Neural cell (in vitro differentiated cells): ENCODE measurements at regions not wholly inside any gene's neighbourhood (a gene's known extent, or its start where the extent isn't known, plus 50 kb on each side); places are given as distances from the start of the nearest gene placed in this dataset.

Experiments used
- H2AFZ ChIP-seq: fragments of 200-600, 300-800 bp; sonication (generic), shearing (Covaris generic); 2 replicates; pipeline ENCODE4 v1.6.0; 2014; ENCODE audit warnings: low read depth, mild to moderate bottlenecking, antibody characterized with exemption, low read length, moderate library complexity
- H3F3A ChIP-seq: fragments of 200-600 bp; shearing (Covaris generic); 2 replicates; pipeline ENCODE4 v1.6.1; 2016; ENCODE audit warnings: mild to moderate bottlenecking, moderate library complexity, mixed read lengths, antibody characterized with exemption, low read length; ENCODE audit not compliant: insufficient read depth, poor library complexity, severe bottlenecking
- H3K27ac ChIP-seq: fragments of 200-600, 300-800 bp; sonication (generic), shearing (Covaris generic); 2 replicates; pipeline ENCODE4 v1.5.1; 2014; ENCODE audit warnings: mild to moderate bottlenecking, low read length, moderate library complexity
- H3K27me3 ChIP-seq: fragments of 300-800, 200-600 bp; sonication (generic), shearing (Covaris generic); 2 replicates; pipeline ENCODE4 v1.6.0; 2014; ENCODE audit warnings: mild to moderate bottlenecking, low read depth, low read length, moderate library complexity; ENCODE audit not compliant: insufficient read depth
- H3K36me3 ChIP-seq: fragments of 300-800, 200-600 bp; sonication (generic), shearing (Covaris generic); 2 replicates; pipeline ENCODE4 v1.5.1; 2014; ENCODE audit warnings: mild to moderate bottlenecking, antibody characterized with exemption, low read length, moderate library complexity; ENCODE audit not compliant: insufficient read depth
- H3K4me2 ChIP-seq: fragments of 300-800, 200-600 bp; sonication (generic), shearing (Covaris generic); 2 replicates; pipeline ENCODE4 v1.6.0; 2014; ENCODE audit warnings: mild to moderate bottlenecking, low read length
- H3K4me3 ChIP-seq: fragments of 300-800, 200-600 bp; sonication (generic), shearing (Covaris generic); 2 replicates; pipeline ENCODE4 v1.5.1; 2014; ENCODE audit warnings: mild to moderate bottlenecking, low read length, moderate library complexity
- H3K79me2 ChIP-seq: fragments of 200-600 bp; shearing (Covaris generic); replicated peaks from 2 replicates; pipeline ENCODE4 v1.6.0; 2014; ENCODE audit warnings: mild to moderate bottlenecking, low read length, moderate library complexity; ENCODE audit not compliant: insufficient read depth
- H3K9ac ChIP-seq: fragments of 300-800, 200-600 bp; sonication (generic), shearing (Covaris generic); 2 replicates; pipeline ENCODE4 v1.6.1; 2016; ENCODE audit warnings: mild to moderate bottlenecking, low read length, mixed read lengths
- H3K9me2 ChIP-seq: fragments of 200-600 bp; shearing (Covaris generic); 2 replicates; pipeline ENCODE4 v1.6.1; 2016; ENCODE audit warnings: mild to moderate bottlenecking, low read length, mixed read lengths; ENCODE audit not compliant: insufficient read depth
- H3K9me3 ChIP-seq: fragments of 200-600, 300-800 bp; sonication (generic), shearing (Covaris generic); 2 replicates; pipeline ENCODE4 v1.6.1; 2016; ENCODE audit warnings: mild to moderate bottlenecking, mixed run types, low read length, moderate library complexity, mixed read lengths
- H4K20me1 ChIP-seq: fragments of 200-600 bp; shearing (Covaris generic); 2 replicates; pipeline ENCODE4 v1.6.1; 2016; ENCODE audit warnings: mild to moderate bottlenecking, mixed run types; ENCODE audit not compliant: insufficient read depth
- EP300 ChIP-seq: fragments of 450-650 bp; conservative IDR thresholded peaks from 2 replicates; pipeline ENCODE4 v1.6.1; 2014; ENCODE audit warnings: antibody characterized with exemption, mild to moderate bottlenecking, moderate library complexity; ENCODE audit not compliant: poor library complexity, severe bottlenecking
- EZH2 ChIP-seq: fragments of 200-600, 300-800 bp; shearing (Covaris generic), sonication (generic); IDR thresholded peaks from 2 replicates; pipeline ENCODE4 v1.6.1; 2014; ENCODE audit warnings: antibody characterized with exemption, low read length, borderline replicate concordance, mild to moderate bottlenecking; ENCODE audit not compliant: insufficient read depth, poor library complexity, severe bottlenecking
- MXI1 ChIP-seq: fragments of 450-650 bp; conservative IDR thresholded peaks from 2 replicates; pipeline ENCODE4 v1.6.1; 2014; ENCODE audit warnings: antibody characterized with exemption, mild to moderate bottlenecking; ENCODE audit not compliant: poor library complexity, severe bottlenecking
- POLR2AphosphoS5 ChIP-seq: IDR thresholded peaks from 2 replicates; pipeline ENCODE4 v1.6.1; 2012
- RAD21 ChIP-seq: fragments of 450-650 bp; conservative IDR thresholded peaks from 2 replicates; pipeline ENCODE4 v1.6.1; 2014; ENCODE audit warnings: antibody characterized with exemption, mild to moderate bottlenecking, moderate library complexity
- SMC3 ChIP-seq: fragments of 450-650 bp; conservative IDR thresholded peaks from 2 replicates; pipeline ENCODE4 v1.6.1; 2014; ENCODE audit warnings: antibody characterized with exemption, mild to moderate bottlenecking, moderate library complexity; ENCODE audit not compliant: poor library complexity
- TAF1 ChIP-seq: IDR thresholded peaks from 2 replicates; pipeline ENCODE4 v1.6.1; 2012; ENCODE audit warnings: low read depth
- TF ChIP-seq, protein P1 (sequence below): IDR thresholded peaks from 2 replicates; pipeline ENCODE4 v1.6.1; 2012; ENCODE audit warnings: borderline replicate concordance
- TF ChIP-seq, protein P2 (sequence below): fragments of 450-650 bp; IDR thresholded peaks from 2 replicates; pipeline ENCODE4 v1.5.1; 2014; ENCODE audit warnings: antibody characterized with exemption, mild to moderate bottlenecking, moderate library complexity; ENCODE audit not compliant: poor library complexity, severe bottlenecking

DNA sequence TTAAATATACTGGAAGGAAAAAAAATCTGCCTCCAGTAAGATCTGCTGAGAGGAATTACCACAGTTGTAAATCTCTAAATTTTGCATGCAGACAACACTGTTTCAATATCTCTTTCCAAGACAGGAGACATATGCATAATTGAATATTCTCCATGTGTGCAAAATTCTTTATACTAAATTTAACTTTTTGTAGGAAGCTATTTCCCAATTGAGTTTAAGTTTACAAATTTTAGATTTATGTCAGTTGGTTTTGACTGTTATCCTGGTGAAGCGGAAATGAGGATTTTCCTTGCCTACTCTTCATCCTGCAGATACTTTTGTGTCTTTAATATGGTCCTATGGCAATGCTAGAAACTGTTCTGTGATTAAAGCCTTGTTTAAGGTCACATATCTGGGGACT lies 1352.9 kb downstream of the FSTL5 start:
- Histone ChIP-seq H3K9ac (no peak overlapping the region), H3K27ac (no peak overlapping the region), H3K36me3 (no peaks in the 10 kb centered on the region), H4K20me1 (no peaks in the 10 kb centered on the region), H3K4me3 (no peak overlapping the region), H3K9me2 (no peaks in the 10 kb centered on the region), H3K27me3 (no peaks in the 10 kb centered on the region), H3K79me2 (no peaks in the 10 kb centered on the region), H3K9me3 (no peaks in the 10 kb centered on the region), H3K4me2 (no peak overlapping the region), H2AFZ (no peak overlapping the region), H3F3A (no peaks in the 10 kb centered on the region)
- TF ChIP-seq, protein P1, sequence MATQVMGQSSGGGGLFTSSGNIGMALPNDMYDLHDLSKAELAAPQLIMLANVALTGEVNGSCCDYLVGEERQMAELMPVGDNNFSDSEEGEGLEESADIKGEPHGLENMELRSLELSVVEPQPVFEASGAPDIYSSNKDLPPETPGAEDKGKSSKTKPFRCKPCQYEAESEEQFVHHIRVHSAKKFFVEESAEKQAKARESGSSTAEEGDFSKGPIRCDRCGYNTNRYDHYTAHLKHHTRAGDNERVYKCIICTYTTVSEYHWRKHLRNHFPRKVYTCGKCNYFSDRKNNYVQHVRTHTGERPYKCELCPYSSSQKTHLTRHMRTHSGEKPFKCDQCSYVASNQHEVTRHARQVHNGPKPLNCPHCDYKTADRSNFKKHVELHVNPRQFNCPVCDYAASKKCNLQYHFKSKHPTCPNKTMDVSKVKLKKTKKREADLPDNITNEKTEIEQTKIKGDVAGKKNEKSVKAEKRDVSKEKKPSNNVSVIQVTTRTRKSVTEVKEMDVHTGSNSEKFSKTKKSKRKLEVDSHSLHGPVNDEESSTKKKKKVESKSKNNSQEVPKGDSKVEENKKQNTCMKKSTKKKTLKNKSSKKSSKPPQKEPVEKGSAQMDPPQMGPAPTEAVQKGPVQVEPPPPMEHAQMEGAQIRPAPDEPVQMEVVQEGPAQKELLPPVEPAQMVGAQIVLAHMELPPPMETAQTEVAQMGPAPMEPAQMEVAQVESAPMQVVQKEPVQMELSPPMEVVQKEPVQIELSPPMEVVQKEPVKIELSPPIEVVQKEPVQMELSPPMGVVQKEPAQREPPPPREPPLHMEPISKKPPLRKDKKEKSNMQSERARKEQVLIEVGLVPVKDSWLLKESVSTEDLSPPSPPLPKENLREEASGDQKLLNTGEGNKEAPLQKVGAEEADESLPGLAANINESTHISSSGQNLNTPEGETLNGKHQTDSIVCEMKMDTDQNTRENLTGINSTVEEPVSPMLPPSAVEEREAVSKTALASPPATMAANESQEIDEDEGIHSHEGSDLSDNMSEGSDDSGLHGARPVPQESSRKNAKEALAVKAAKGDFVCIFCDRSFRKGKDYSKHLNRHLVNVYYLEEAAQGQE, result no peak
- TF ChIP-seq EZH2, result no peak
- no peak for TF ChIP-seq TAF1
- TF ChIP-seq SMC3, result no peak

DNA sequence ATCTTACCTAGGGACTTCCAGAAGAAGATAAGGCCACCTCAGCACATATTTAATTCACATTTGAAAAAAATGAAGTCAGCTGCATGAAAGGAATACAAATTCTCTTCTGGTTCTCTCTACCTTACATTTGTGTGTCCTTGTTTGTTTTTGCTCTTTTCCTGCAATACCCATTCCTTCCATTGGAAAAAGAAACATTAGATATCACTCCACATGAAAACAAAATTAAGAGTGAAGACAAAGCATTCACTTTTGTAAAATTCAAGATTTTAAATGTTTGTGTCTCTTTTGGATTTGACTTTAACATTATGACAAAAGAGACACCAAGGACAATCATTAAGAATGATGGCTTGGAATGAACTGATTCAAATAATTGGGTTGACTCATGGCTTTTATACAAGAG lies 1351.8 kb downstream of the FSTL5 start:
- Histone ChIP-seq H3K27ac (no peak overlapping the region), H3K27me3 (no peaks in the 10 kb centered on the region), H4K20me1 (no peaks in the 10 kb centered on the region), H3K9me3 (no peaks in the 10 kb centered on the region), H3K9me2 (no peaks in the 10 kb centered on the region), H3K36me3 (no peaks in the 10 kb centered on the region), H3F3A (no peaks in the 10 kb centered on the region), H3K79me2 (no peaks in the 10 kb centered on the region), H3K4me3 (no peak overlapping the region), H2AFZ (no peak overlapping the region), H3K4me2 (no peak overlapping the region), H3K9ac (no peak overlapping the region)
- TF ChIP-seq TAF1 (no peak), SMC3 (no peak), EZH2 (no peak), RAD21 (no peak), EP300 (no peak), MXI1 (no peak), POLR2AphosphoS5 (no peak)
- TF ChIP-seq, protein P2, sequence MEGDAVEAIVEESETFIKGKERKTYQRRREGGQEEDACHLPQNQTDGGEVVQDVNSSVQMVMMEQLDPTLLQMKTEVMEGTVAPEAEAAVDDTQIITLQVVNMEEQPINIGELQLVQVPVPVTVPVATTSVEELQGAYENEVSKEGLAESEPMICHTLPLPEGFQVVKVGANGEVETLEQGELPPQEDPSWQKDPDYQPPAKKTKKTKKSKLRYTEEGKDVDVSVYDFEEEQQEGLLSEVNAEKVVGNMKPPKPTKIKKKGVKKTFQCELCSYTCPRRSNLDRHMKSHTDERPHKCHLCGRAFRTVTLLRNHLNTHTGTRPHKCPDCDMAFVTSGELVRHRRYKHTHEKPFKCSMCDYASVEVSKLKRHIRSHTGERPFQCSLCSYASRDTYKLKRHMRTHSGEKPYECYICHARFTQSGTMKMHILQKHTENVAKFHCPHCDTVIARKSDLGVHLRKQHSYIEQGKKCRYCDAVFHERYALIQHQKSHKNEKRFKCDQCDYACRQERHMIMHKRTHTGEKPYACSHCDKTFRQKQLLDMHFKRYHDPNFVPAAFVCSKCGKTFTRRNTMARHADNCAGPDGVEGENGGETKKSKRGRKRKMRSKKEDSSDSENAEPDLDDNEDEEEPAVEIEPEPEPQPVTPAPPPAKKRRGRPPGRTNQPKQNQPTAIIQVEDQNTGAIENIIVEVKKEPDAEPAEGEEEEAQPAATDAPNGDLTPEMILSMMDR, result no peak
- TF ChIP-seq, protein P1, result no peak
